Fibroblast of skin of left biceps (primary cell): ENCODE measurements at regions not wholly inside any gene's neighbourhood (a gene's known extent, or its start where the extent isn't known, plus 50 kb on each side); places are given as distances from the start of the nearest gene placed in this dataset.
"Not testable (repeated sequence)": the region's sequence is repeated elsewhere in the genome, so short reads cannot be mapped to it uniquely, and the experiment has no call there.

Experiments
- DNase-seq, 2 experiments: peaks; one replicate each; pipeline ENCODE4 v3.0.0-alpha.2; 2013; ENCODE audit warnings: low read depth in 2 of 2

DNA sequence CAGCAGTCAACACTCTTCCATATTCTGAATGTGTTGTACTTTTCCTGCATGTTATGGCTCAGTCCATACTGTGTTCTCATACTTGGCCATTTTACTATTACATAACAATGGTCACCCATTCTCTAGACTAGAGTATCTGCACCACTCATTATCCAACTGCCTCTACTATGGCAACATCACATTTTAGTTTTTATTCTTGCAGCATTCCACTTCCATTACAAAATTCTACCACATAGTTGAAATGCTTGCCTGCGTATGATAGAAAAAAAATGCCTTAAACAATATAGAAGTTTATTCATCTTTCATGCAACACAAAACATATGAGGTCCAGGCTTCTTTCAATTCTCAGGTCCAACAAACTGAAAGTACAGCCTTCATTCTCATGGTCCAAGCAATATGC lies 128.0 kb downstream of the TENT5A start:
- DNase-seq: no peak

- DNase-seq: no peak
These were observed 129.2 kb downstream of the TENT5A start for GRCh38 chr6:81623106-81623759.

GRCh38 chr6:81621816-81622395 lies 130.6 kb downstream of the TENT5A start:
- DNase-seq: no peak

DNA sequence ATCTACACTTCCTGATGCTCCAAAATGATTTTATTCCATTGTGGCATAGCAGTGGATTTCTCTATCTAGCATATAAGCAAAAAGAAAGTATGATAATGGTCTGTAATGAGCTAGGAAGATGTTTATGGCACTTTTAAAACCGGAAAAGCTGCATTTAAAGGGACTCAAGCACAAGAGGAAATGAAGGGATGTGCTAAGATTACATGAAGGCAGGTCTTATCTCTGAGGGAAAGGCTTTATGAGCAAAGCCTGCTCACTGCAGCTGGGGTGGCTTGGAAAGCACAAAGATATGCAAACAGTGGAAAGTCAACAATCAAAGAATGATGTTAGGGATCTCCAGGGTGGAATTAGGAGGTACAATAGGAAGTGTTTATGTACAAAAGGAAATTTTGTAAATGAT lies 138.2 kb downstream of the TENT5A start:
- no peak for DNase-seq

GRCh38 chr6:81613606-81614005 lies 138.9 kb downstream of the TENT5A start:
- peak; percentile 68 to 74 for DNase-seq

- no peak for DNase-seq
These were observed 140.3 kb downstream of the TENT5A start for GRCh38 chr6:81612136-81612535.

GRCh38 chr6:81609736-81610135 lies 142.7 kb downstream of the TENT5A start:
- DNase-seq: no peak

- DNase-seq: no peak
These were observed 143.7 kb downstream of the TENT5A start for GRCh38 chr6:81608776-81609175.

DNA sequence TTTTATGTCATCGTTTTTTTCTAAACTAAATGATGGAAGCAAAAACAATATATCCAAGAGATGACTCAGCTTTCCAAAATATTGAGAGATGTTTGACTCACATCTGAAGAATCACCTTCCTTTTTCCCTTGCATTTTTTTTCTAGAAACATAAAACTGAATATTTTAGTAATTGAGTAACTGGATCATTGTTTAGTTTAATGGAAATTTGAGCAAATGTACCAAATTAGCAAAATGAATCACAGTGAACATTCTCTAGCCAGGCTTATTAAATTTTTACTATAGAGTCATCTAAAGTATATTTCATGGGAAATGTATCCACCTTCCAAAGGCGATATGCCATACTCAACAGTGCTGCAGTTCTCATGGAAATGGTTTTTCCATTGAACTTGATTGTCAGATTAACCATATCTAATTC lies 145.5 kb downstream of the TENT5A start:
- peak; percentile 62 to 70 for DNase-seq

DNA sequence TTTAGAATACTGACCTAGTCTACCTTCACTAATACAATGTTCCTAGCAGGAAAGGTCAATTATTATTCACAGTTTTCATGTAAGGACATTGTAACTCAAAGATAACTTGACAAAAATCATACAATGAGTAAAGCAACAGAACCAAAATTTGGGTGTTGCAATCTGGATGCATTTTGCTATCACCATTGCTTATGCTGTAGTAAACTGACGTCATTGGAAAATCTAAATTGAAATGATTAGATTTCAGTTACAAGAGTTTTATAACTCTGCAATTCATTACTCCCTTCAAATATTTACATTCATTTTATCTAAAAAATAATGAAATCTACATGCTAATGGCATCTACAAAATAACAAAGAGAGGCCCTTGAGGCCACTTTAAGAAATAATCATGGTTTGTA lies 147.0 kb downstream of the TENT5A start:
- DNase-seq: no peak

DNA sequence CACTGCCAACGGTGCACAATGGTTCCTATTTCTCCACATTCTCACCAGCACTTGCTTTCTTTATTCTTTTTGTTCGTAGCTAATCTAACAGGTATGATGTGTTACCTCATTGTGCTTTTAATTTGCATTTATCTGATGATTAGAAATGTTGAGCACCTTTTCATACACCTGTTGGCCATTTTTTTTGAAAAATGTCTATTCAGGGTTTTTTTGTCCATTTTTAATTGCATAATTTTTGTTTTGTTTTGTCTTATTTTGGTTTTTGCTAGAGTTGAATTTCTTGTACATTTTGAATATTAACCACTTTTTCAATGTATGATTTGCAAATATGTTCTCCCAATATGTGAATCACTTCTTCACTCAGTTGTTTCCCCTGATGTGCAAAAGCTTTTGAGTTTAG lies 150.6 kb downstream of the TENT5A start:
- no peak for DNase-seq

DNA sequence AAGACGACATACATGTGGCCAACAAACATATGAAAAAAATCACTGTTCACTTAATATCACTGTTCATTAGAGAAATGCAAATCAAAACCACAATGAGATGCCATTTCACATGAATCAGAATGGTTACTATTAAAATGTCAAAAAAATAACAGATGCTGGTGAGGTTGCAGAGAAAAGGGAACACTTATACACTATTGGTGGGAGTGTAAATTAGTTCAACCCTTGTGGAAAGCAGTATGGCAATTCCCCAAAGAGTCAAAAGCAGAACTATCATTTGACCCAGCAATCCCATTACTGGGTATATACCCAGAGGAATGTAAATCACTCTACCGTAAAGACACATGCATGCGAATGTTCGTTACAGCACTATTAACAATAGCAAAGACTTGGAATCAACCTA lies 152.0 kb downstream of the TENT5A start:
- DNase-seq: not testable (repeated sequence)

- no peak for DNase-seq
These were observed 158.0 kb downstream of the TENT5A start for GRCh38 chr6:81594501-81594900.

- no peak for DNase-seq
These were observed 162.2 kb downstream of the TENT5A start for GRCh38 chr6:81590314-81590691.

GRCh38 chr6:81589465-81590313 lies 162.8 kb downstream of the TENT5A start:
- DNase-seq: no peak

- not testable (repeated sequence) for DNase-seq
These were observed 166.8 kb downstream of the TENT5A start for GRCh38 chr6:81585686-81586085.

- DNase-seq: not testable (repeated sequence)
These were observed 168.3 kb downstream of the TENT5A start for GRCh38 chr6:81584156-81584555.

- DNase-seq: no peak
These were observed 177.0 kb downstream of the TENT5A start for GRCh38 chr6:81575442-81575841.

DNA sequence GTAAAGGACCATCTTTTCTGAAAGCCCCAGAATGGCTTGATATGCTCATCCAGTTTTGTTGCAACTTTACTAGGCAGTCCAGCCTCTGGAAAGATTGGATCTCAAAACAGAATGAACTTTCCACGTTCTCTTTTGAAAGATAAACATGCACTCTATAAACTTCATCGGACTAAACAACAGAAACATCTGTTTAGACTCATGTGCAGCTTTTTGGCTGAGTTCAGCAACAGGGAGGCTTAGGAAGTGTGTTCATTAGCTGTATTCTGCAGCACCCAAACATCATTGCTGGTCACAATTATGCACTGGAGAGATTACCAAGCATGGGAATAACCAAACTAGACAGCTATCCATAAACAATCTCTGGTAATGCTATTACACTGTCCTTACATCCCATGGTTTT lies 180.5 kb downstream of the TENT5A start:
- DNase-seq: no peak

- DNase-seq: no peak
These were observed 181.8 kb downstream of the TENT5A start for GRCh38 chr6:81570681-81571080.

DNA sequence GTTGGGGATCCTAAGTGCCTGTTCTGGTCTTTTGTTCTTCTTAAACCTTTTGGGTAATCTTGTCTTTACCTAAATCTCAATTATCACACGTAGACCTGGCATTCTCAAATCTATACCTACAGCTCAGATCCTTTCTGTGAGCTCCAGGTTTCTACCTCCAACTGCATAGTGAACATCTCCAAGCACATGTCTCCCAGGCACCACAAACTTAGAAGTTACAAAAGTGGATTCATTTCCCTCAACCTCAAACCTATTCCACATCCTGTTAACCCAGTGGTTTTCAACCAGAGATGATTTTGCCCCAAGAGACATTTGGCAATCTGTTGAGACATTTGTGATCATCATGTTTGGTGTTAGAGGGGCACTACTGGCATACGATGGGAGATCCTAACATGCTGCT lies 183.5 kb downstream of the TENT5A start:
- no peak for DNase-seq

DNA sequence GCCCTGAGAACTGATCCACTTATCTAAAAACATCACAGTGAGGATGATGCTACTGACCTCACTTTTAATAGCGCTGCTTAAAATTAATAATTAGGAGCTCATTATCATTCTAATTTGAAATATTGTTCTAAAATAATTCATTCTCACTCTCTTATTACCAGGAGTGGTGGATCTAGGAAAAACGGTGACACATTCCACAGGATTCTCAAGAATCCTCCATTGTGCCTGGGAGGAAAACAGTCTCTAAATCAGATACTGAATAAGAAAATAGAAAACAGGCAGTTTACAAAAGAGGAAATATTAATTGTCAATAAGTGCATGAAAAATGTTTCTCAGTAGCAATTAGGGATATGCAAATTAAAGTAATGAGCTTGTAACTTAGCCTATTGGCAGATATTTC lies 187.4 kb downstream of the TENT5A start:
- no peak for DNase-seq

- DNase-seq: no peak
These were observed 187.9 kb downstream of the TENT5A start for GRCh38 chr6:81564470-81565068.
